Stimulated activated CD8-positive, alpha-beta memory T cell treated with anti-CD3 and anti-CD28 coated beads, Interleukin-15, amount 100 ng/mL, for 24 hours (primary cell): ENCODE measurements at regions not wholly inside any gene's neighbourhood (a gene's known extent, or its start where the extent isn't known, plus 50 kb on each side); places are given as distances from the start of the nearest gene placed in this dataset.

Experiments used
- DNase-seq: peaks from one replicate; pipeline ENCODE4 v3.0.0-alpha.2; 2020; ENCODE audit warnings: low read depth

DNA sequence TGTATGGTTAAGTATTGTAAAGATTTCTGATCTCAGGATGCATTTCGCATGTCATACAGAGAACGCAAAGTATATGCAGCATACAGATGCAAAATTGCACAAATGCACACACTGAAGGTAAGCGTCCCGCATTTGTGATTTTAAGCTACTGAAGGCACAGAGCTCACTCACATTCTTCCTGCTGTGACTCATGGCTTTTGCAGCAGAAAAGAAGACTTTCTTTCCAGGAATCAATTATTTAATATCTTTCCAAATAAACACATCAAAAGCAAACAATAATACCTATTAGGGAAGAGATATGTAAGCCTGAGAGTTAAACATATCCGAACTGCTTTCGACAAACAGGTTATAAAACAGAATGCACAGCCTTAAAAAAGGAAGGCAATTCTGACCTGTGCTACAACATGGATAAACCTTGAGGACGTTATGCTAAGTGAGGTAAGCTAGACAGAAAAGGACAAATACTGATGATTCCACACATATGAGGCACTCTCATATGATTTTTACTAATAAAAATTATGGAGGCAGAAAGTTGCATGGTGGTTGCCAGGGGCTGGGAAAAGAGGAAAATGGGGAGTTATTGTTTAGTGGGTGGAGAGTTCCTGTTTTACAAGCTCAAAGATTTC is 109.0 kb downstream of the TFAP2A start:
- DNase-seq: no peak

DNA sequence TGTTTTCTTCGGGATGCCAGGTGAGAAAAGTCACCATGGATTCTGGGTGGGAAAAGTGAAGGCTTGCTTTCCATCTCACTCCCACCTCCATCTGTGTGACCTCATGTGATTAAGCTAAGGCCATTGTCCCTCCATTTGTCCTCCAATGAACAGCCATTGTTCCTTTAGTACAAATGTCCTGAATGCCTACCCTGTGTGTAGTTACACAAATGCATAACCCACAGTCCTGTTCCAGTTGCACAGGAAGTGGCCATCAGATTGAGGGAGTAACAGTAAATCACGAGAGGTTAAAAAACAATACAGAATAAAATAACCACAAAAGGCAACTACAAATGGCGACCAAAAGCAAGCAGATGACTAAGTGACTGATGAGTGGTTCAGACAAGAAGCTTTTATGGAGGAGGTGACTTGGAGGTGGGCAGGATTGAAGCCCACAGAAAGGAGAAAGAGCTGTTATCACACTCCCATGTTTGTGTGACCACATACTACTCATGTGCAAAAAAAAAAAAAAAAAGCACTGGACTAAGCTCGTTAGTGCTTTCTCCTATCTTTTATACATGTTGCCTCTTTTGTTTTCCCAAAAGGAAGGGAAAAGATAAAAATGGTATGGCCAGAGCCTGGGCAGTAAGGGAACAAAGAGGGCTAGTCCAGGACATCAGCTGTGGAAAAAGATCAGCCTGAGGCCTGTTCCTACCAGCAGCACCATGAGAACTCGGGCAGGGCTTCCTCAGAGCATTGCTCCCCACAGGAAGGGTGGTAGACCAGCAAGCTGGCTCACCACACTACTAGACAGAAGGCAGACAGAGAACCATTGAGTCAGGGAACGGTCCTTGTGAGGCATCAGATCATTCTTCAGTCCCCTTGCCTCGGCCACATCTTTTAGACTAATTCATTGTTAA is 111.0 kb downstream of the TFAP2A start:
- no peak for DNase-seq

DNA sequence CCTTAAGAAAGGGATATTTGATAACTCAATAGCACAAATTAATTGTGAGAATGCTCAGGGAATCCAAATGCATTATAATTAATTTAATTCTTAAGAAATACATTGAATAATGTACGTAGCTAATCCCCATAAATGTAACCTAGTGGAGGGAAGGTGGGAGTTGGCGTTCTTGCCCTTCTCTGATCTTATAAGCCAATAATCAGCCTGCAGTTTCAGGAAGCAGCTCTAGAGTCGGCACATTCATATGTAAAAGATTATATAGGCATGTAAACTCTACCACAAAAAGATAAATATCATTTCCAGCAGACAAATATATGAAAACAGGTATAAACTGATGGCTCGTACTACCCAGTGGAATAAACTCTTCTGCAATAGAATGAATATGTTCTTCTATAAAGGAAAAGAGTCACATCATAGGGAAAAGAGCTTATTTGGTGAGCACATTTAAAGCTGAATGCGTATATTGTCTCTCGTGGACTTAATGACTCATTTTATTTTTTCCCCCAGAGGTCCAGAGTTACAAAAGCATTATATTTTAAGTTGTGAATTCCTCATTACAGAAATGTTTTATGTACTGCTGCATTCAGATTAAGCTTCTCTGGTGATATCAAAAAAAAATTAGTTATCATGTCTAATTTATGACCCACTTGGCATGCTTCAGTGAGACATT is 112.2 kb downstream of the TFAP2A start:
- no peak for DNase-seq

DNA sequence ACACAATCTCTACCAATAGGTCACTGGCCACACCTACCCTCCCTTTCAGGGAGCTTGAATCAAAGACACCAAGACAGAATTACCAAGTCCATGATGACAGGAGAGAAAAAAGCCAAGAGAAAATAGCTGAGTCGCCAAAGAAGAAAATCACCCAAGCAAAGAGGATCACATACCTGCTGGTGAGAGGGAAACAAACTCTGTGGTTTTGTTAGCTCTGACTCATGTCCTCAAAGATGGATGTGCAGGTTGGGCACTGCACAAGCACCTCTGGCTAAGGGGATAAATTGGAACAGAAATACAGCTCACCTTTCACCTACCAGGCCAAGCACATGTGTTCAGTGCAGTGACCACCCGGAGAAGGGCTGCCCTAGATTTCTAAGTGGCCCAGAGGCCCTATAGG is 114.8 kb downstream of the TFAP2A start:
- no peak for DNase-seq

DNA sequence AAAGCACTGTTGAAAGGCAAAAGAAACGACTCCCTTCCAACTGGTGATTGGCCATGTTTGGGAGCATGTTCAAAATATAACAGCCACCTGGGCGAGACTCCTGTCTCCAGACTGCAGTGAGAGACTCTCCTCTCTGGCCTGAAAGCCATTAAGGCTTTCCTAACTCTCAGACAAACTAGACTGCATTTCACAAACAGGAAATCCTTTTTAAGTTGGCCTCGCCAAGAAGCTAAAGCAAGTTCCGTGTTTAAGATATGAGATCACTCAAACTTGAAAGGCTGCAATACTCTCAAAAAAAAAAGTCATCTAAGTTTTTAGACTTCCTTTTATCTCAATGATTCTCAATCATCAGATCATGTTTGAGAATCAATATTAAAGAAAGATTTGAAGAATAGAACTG is 117.0 kb downstream of the TFAP2A start:
- no peak for DNase-seq

DNA sequence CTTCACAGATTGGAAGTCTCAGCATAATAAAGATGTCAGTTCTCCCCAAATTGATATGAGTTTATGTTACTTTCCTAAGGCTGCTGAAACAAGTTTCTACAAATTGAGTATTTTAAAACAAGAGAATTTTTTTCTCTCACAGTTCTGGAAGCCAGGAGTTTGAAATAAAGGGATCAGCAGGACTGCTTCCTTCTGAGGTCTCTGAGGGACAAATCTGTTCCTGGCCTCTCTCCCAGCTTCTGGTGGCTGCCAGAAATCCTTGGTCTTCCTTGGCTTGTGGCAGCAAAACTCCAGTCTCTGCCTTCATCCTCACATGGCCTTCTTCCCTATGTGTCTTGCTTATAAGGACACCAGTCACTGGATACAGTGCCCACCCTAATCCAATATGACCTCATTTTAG is 136.1 kb downstream of the TFAP2A start:
- no peak for DNase-seq

DNA sequence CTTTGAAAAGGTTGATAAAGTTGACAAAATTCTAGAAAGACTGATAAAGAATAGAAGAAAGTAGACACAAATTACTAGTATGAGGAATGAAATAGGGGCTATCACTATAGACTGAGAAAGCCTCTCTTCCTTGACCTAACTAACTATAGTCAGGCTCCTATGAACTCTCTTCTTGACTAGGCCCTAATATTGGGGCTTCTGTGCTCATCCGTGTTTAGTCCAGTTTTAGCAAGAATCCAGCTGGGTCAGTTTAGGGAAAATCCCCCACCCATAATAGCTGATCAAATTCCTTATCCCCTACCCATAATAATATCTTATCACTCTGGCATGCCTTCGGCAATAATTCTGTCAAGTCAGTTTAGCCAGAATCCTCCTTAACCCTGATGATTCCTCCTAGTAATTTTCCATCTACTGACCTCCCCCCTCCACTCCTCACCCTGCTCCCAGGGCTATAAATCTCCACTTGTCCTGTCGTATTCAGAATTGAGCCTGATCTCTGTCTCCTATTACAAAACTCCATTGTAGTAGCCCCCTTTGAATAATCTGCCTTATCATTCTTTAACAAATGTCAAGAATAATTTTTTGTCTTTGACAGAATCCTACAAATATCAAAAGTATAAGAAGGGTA is 138.1 kb downstream of the TFAP2A start:
- DNase-seq: no peak

DNA sequence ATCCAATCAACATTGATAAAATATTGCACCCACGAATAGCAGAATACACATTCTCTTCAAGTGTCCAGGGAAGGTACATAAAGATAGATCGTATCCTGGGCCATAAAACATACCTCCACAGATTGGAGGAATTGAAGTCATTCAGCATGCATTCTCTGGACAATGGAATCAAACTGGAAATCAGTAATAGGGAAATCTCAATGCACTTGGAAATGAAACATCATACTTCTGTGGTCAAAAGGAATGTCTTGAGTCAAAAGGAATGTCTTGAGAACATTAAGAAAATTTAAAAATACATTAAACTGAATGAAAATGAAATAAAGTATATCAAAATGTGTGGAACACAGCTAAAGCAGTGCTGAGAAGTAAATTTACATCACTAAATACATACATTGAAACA is 138.8 kb downstream of the TFAP2A start:
- DNase-seq: no peak

DNA sequence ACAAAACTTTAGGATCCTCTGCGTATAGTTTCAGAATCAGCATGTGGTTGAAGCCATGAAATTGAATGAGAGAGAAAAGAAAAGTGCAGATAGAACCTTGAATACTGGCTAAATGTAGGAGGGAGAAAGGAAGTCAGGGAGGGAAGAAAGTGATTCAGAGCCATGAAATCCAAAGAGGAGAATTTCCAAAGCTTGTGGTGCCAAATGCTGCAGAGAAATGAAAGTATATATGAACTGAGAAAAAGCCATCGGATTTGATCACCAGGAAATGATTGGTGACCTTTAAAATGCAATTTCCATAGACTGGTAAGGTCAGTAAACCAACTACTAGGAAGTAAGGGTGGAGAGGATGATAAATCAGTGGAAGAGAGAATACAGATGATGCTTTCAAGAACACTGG is 142.3 kb downstream of the TFAP2A start:
- no peak for DNase-seq

DNA sequence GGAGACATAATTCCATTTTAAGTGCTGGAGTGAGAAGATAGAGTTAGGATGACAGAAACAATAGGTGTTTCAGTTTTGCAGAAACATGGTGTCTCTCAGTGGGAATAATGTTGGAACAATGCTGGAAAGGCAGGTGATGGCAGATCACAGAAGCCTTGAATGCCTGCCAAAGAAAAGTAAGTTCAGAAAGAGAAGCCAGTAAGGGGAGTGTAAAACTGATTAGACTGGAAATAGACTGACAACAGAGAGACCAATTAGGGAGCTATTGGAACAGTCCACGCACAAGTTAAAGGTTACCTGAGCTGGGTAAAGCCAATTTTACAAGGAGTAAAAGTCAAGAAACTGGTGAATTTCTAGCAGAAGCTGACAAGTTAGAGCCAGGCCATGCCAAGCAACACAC is 142.9 kb downstream of the TFAP2A start:
- no peak for DNase-seq

DNA sequence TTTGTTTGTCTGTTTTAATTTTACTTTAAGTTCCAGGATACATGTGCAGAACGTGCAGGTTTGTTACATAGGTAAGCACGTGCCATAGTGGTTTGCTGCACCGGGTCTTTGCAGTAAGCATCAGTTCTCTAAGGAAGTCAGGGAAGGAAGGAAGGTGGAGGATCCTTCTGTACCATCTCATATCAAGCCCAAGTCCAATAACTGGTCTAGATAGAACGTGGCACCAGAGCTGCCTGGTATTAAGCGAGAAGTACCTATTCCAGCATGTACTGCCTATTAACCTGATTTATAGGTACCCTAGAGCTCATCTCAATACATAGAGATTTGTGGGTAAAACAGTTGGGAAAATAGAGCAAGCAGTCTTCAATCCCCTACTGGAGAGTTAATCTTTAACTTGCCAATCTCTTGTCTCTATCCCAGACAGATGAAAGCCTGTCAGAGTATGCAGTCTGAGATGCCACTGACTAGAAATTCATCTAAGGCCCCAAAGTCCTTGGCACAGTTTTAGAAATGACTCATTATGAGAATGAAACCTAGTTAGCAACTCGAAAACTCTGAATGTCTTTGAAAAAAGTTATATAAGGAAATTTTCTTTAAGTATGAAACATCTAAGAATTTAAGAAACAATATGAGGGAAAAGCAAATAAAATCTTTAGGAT is 144.9 kb downstream of the TFAP2A start:
- no peak for DNase-seq

DNA sequence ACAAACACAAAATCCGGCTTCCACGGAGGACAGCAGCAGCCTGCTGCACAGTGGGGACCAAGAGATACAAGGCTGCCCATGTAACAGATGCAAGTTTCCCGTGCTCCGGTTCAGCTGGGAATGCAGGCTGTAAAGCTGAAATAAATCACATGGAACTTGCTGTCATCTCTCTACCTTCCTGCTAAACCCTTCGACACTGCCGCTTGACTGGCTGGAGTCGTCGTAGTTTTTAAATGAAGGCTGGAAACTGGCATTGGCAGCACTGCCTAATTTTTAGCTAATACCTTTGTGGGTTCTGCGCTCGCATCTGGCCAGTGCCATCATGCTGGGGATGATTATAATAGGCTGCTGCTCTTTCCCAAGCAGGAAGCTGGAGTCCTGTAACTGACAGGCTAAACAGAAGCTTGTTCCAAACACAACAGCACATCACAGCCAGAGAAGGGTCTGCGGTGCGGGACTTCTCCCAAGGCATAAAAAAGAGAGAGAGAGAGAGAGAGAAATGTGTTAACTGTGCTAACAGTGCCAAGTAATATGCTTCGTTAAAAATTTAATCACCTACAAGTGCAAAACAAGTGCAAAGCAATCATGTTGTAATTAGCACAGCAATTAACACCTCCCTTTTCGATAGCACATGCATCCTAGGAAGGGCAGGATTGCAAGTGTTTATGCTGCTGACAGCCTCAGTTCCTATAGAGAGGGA is 146.1 kb downstream of the TFAP2A start:
- no peak for DNase-seq

DNA sequence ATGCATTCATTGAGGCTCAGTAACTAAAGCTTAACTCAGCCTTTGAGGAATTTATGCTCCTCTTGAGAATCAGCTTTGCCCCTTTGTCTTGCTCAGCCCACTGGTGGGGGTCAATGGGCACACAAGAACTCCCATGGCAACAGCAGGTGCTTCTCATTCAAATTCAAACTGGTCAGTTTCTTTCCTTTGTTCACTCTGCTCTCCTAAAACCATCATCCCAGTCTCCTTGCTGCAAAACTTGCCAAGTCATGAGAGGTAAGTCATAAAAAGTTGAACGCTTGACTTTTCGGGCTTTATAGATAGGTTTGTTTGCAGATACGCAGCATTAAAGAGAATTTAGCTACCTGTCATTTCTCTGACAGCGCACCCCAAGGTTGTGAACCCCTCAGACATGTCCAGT is 146.8 kb downstream of the TFAP2A start:
- DNase-seq: no peak

DNA sequence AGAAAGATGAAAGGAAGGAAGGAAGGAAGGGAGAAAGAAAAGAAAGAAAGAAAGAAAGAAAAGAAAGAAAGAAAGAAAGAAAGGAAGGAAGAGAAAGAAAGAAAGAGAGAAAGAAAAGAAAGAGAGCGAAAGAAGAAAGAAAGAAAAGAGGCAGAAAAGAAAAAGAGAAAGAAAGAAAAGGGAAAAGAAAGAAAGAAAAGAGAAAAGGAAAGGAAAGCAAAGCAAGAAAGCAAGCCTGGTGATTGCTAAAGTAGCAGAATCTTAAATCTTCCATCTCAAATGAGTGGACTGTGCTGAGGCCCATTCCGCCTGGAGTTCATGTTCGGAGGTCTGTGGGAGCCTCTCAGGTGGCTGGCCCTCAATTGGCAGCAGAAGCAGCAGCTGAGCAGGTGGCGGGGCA is 148.4 kb downstream of the TFAP2A start:
- no peak for DNase-seq

DNA sequence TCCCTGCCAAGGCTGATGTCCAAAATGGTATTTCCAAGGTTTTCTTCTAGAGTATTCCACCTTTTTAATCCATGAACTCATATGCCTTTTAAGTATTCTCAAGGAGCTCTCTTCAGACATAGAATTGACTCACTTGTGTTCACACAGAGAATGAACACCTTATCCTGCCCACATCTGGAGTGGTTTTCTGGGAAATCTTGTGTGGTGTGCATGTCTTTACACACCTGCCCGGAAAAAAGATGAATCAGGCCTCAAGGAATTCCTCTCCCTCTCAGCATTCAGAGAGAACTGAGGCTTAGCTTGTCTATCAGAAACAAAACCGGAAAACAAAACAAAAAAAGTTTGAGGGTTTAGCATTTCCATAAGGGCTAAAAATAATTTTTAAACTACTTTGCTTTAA is 148.8 kb downstream of the TFAP2A start:
- no peak for DNase-seq

DNA sequence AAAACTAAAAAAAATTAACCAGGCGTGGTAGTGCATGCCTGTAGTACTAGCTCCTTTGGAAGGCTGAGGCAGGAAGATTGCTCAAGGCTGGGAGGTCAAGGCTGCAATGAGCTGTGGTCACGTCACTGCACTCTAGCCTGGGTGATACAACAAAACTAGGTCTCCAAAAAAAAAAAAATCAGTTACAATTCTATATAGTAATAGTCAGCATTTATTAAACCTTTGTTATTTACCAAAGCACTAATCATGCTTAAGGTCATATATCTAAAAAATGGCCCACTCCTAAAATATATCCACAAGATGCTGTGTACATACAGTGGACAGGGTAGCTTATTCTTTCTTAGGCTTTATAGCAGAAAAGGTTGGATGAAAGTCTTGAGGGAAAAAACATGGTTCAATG is 152.4 kb downstream of the TFAP2A start:
- DNase-seq: no peak

DNA sequence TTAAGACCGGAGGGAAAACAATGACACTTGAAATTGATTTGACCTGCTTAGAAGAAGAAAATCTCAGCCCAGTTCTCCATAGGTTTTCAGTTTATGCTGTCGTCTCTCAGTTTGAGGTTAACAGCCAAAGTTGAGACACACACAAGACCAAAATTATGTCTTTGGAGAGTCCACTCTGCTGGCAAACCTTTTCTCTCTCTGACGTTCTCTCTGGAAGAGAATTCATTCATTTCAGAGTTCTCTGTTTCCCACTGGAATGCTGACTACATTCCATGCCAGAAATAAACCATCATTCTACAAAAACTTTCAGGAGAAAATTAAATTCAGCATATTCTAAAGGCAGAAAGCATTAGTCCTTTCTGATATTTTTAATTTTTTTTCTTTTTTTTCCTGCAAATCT is 155.2 kb downstream of the TFAP2A start:
- DNase-seq: no peak

DNA sequence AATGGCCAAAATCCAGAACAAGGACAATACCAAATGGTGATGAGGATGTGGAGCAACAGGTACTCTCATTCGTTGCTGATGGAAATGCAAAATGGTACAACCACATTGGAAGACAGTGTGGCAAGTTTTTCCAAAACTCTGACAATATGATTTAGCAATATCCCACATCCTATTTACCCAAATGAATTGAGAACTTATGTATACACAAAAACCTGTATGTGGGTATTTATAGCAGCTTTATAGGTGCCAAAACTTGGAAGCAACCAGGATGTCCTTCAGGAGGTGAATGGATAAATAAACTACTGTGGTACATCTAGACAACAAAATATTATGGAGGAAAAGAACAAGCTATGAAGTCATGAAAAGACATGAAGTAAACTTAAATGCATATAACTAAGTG is 156.5 kb downstream of the TFAP2A start:
- no peak for DNase-seq

DNA sequence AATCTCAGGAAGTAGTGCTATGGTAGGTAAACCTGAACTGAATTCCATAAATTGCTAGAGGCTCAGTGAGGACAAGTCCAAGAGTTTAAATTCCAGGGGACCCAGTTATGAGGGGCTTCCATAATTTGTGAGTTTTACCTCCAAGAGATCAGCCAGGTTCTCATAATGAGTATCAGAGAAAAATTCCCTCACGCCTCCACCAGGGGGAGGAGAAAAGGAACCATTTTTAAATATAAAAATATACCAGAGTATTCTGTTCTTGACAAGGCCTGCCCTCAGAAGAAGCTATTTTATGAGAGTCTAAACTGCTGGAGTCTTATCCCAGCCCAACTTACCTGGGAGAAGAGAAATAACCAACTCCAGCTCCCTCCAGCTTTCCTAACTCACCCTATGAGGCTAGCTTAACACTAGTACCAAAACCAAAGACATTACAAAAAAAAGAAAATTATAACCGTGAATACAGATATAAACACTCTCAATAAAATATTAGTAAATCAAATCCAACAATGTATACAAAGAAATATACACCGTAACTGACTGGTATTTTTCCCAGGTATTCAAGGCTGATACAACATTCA is 158.7 kb downstream of the TFAP2A start:
- no peak for DNase-seq

DNA sequence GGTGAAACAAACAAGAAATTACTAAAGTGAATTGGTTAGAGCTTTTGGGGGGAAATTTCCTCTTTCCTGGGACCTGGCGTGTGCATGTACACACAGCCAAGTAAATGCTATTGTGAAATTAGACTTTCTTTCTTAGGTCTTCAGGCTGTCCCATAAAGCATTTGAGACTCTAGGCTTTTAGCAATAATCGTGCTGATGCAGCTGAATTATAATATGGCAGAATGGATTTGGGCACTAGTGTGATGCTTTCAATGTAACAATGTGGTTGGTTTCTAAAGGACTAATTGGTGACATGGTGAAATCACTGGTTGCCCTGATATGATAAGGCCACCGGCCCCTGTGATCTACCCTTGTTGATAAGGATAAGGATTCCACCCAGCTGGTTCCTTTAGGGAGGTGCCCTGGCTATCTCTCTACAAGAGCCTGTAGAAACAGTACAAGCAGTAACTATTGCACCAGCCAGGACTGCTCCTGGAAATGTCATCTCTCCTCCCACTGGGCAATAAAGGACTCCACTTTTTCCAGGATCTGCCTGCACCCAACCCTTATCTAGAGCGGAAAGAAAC is 164.1 kb downstream of the TFAP2A start:
- no peak for DNase-seq

DNA sequence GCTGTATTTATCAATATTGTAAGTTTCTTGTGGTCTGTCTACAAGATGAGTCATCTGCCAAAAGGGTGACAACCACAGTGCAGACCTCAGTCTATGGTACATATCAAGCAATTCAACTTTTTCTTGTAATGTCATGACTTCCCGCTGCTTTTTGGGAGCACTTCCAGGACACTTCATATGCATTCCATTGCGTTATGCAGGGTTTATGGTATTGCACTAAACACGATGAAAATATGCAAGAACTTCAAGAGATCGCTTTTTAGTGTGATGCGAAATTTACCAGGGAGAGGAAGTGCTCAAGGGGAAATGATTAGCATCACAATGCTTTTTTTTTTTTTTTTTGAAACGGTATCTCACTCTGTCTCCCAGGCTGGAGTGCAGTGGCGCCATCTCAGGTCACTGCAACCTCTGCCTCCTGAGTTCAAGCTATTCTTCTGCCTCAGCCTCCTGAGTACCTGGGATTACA is 166.5 kb downstream of the TFAP2A start:
- no peak for DNase-seq
